Osteoblast (primary cell): ENCODE measurements at regions not wholly inside any gene's neighbourhood (a gene's known extent, or its start where the extent isn't known, plus 50 kb on each side); places are given as distances from the start of the nearest gene placed in this dataset.

Experiments used
- DNase-seq: peaks from one replicate; pipeline ENCODE4 v3.0.0; 2011; ENCODE audit warnings: low spot score, mixed read lengths; ENCODE audit not compliant: insufficient read length; ENCODE audit errors: missing footprints
- H2AFZ ChIP-seq: 2 replicates; pipeline ENCODE4 v1.6.0; 2011; ENCODE audit warnings: mild to moderate bottlenecking, low read length
- H3K27ac ChIP-seq: 2 replicates; pipeline ENCODE4 v1.5.1; 2011; ENCODE audit warnings: mild to moderate bottlenecking, low read depth, low read length, moderate library complexity
- H3K27me3 ChIP-seq: 2 replicates; pipeline ENCODE4 v1.6.0; 2012; ENCODE audit warnings: mild to moderate bottlenecking, control low read depth, inconsistent platforms, low read length, moderate library complexity; ENCODE audit not compliant: insufficient read depth
- H3K36me3 ChIP-seq: 2 replicates; pipeline ENCODE4 v1.5.1; 2011; ENCODE audit warnings: mild to moderate bottlenecking, low read length, control low read depth, moderate library complexity; ENCODE audit not compliant: insufficient read depth
- H3K4me1 ChIP-seq: 2 replicates; pipeline ENCODE4 v1.5.1; 2011; ENCODE audit warnings: mild to moderate bottlenecking, low read length, control low read depth, moderate library complexity; ENCODE audit not compliant: insufficient read depth
- H3K4me2 ChIP-seq: 2 replicates; pipeline ENCODE4 v1.6.0; 2011; ENCODE audit warnings: mild to moderate bottlenecking, low read length; ENCODE audit not compliant: insufficient read depth
- H3K4me3 ChIP-seq: fragments of 200-600 bp; sonication (generic); 3 replicates; pipeline ENCODE4 v1.5.1; 2012; ENCODE audit warnings: mild to moderate bottlenecking, low read length, inconsistent platforms; ENCODE audit not compliant: insufficient read depth
- H3K79me2 ChIP-seq: 2 replicates; pipeline ENCODE4 v1.6.0; 2012; ENCODE audit warnings: mild to moderate bottlenecking, low read length, control low read depth, inconsistent platforms; ENCODE audit not compliant: insufficient read depth
- H3K9me3 ChIP-seq: 2 replicates; pipeline ENCODE4 v1.5.1; 2011; ENCODE audit warnings: low read depth, low read length, control low read depth
- H4K20me1 ChIP-seq: 2 replicates; pipeline ENCODE4 v1.6.0; 2012; ENCODE audit warnings: mild to moderate bottlenecking, low read length, control low read depth; ENCODE audit not compliant: insufficient read depth
- CTCF ChIP-seq: IDR thresholded peaks from 2 replicates; pipeline ENCODE4 v1.5.1; 2011; ENCODE audit warnings: mild to moderate bottlenecking, low read depth, low read length, moderate library complexity; ENCODE audit errors: extremely low read depth

GRCh38 chr6:2488578-2488977 is 243.2 kb upstream of the GMDS start:
- no peaks in the 10 kb centered on the region for H3K79me2 ChIP-seq
- no peaks in the 10 kb centered on the region for H3K36me3 ChIP-seq
- TF ChIP-seq CTCF = no peak
- H3K27ac ChIP-seq = no peak overlapping the region
- no peak overlapping the region for H3K4me3 ChIP-seq
- no peaks in the 10 kb centered on the region for H3K9me3 ChIP-seq
- DNase-seq = no peak
- H3K4me1 ChIP-seq = no peaks in the 10 kb centered on the region
- peaks cover 3% of the 10 kb centered on the region for H3K27me3 ChIP-seq
- no peaks in the 10 kb centered on the region for H4K20me1 ChIP-seq
- no peak overlapping the region for H2AFZ ChIP-seq
- no peak overlapping the region for H3K4me2 ChIP-seq

DNA sequence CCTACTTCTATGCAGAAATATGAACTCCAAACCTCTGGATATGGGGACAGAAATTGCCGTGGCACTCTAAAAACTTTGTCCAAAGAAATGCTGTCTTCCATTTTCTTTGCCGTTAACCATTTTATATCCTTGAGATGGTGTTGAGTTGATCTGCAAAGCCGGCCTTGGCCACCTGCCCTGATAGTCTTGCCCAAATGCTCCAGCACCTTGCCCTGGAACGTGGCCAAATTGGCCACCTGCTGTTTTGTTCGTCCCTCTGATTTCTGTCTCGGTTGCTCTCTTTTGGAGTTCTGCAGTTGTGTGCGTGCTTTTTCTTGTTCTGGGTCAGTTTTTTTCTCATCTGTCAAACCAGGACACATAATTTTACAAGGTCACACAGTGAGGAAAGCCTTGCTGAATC is 239.7 kb upstream of the GMDS start:
- TF ChIP-seq CTCF = no peak
- H2AFZ ChIP-seq = no peak overlapping the region

GRCh38 chr6:2482773-2483172 is 237.4 kb upstream of the GMDS start:
- no peak overlapping the region for H2AFZ ChIP-seq
- no peaks in the 10 kb centered on the region for H3K36me3 ChIP-seq
- H3K27me3 ChIP-seq = peaks cover 9% of the 10 kb centered on the region
- H3K27ac ChIP-seq = no peak overlapping the region
- no peak overlapping the region for H3K4me3 ChIP-seq
- no peak overlapping the region for H3K4me2 ChIP-seq
- H3K9me3 ChIP-seq = peaks cover 3% of the 10 kb centered on the region
- TF ChIP-seq CTCF = no peak
- no peak for DNase-seq
- H4K20me1 ChIP-seq = no peaks in the 10 kb centered on the region
- H3K79me2 ChIP-seq = no peaks in the 10 kb centered on the region
- H3K4me1 ChIP-seq = peaks cover 8% of the 10 kb centered on the region

More for the DNA sequence above, 239.7 kb upstream of the GMDS start:
- DNase-seq = no peak
- Histone ChIP-seq H3K79me2 (no peaks in the 10 kb centered on the region), H3K4me1 (no peaks in the 10 kb centered on the region), H3K27ac (no peak overlapping the region), H4K20me1 (no peaks in the 10 kb centered on the region), H3K4me2 (no peak overlapping the region), H3K27me3 (peaks cover 3% of the 10 kb centered on the region), H3K36me3 (no peaks in the 10 kb centered on the region), H3K9me3 (peaks cover 3% of the 10 kb centered on the region), H3K4me3 (no peak overlapping the region)

DNA sequence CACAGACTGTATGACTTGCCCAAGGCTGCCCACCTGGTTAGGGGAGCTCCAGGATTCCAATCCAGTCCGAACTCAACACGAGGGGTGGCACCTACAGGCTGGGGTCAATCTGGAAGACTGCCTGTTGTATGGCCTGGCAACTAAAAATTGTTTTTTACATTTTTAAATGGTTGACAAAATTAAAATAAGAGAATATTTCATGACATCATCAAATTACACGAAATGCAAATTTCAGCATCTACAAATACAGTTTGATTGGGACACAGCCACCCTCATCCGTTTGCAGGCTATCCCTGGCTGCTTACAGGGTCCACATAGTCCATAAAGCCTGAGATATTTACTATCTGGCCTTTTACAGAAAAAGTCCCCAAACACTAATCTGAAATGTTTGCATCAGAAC is 235.9 kb upstream of the GMDS start:
- Histone ChIP-seq H3K27me3 (peaks cover 6% of the 10 kb centered on the region), H3K4me3 (no peak overlapping the region), H2AFZ (no peak overlapping the region), H3K36me3 (no peaks in the 10 kb centered on the region), H3K27ac (no peak overlapping the region), H3K4me1 (peaks cover 14% of the 10 kb centered on the region), H3K9me3 (peaks cover 3% of the 10 kb centered on the region), H3K4me2 (no peak overlapping the region), H4K20me1 (no peaks in the 10 kb centered on the region), H3K79me2 (no peaks in the 10 kb centered on the region)
- TF ChIP-seq CTCF = no peak
- DNase-seq = no peak
